Neural progenitor cell (in vitro differentiated cells): ENCODE measurements at regions not wholly inside any gene's neighbourhood (a gene's known extent, or its start where the extent isn't known, plus 50 kb on each side); places are given as distances from the start of the nearest gene placed in this dataset.

Experiments
- CTCF ChIP-seq: fragments of 200-600 bp; sonication (generic); IDR thresholded peaks from 2 replicates; pipeline ENCODE4 v1.5.1; 2017; ENCODE audit warnings: antibody characterized with exemption, mild to moderate bottlenecking
- EZH2phosphoT487 ChIP-seq: fragments of 200-600 bp; sonication (generic); IDR thresholded peaks from 2 replicates; pipeline ENCODE4 v1.6.1; 2017; ENCODE audit warnings: antibody characterized with exemption

GRCh38 chr5:128881502-128882018 is 83.7 kb upstream of the SLC27A6 start:
- TF ChIP-seq CTCF (no peak), EZH2phosphoT487 (no peak)
